ENCODE measurements at regions not wholly inside any gene's neighbourhood (a gene's known extent, or its start where the extent isn't known, plus 50 kb on each side); places are given as distances from the start of the nearest gene placed in this dataset.

DNA sequence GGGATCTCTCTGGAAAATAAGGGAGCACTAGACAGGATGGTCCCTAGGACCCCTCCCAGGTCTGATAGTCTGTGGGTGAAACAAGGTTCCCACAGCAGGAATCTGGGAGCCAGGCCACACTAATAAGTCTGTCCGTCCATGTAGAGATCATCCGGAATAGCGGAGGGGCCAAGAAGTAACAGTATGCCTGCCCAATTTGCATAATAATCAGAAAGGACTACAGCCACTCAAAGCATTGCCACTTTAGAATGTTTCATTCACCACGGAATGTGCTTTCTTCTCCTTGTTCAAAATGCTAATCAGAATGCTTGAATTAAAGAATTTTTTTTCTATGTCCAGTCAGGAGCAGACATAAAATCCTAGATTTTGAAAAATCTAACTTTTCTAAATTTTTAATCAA is 254.9 kb downstream of the ACTL7B start:
- DNase-seq: no peak

DNA sequence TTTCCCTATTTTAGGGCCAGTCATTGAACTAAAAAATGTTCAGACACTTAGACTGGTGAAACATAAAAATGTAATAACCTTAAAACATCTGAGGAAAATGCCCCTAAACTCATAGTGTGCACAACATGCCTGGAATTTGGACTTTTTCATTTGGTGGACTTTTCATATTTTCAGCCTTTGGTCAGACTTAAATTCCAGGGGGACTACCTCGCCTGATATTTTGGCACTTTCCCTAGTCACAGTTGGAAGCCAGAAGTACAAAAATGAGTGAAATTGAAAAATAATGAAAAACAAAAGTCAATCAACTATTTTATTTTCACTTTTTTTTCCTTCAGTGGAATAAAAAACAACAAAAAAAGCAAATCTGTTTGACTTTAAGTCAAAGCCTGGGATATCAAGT is 256.2 kb downstream of the ACTL7B start:
- no peak for DNase-seq

DNA sequence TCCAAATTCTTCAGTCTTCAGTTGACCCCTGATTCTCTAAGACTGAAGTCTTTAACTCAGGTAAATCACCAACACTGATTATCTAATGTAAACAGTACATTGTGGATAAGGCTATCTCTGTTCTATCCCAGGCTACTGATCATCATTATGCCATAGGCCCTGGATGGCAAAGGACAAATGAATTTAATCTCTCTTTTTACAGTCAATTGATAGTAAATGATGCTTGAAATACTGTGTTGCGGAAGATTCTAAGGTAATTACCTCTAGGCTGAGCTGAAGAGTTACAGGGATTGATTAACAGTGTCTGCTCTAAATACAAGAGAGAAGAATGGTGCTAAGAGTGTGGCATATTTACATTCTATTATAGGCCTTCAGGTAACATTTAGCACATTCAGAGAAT is 264.7 kb downstream of the ACTL7B start:
- no peak for DNase-seq

DNA sequence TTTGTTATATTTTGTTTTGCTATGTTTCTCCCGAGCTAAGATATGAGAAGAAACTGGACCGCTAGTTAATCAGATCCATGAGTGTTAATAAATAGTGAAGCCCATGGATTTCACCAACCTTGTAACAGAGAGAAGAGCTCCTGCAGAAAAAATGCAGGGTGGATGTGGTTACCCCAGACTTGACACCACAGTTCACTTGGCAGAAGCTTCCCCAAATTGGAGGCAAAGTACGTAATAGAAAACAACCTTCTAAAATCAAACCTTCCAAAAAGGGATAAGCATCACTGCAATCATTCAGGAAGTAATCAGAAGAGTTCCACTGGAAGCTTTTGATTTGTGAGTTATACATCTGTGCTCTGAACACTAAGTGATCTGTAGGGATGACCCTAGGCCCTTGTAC is 267.5 kb downstream of the ACTL7B start:
- DNase-seq: peak; percentile 41 to 48

DNA sequence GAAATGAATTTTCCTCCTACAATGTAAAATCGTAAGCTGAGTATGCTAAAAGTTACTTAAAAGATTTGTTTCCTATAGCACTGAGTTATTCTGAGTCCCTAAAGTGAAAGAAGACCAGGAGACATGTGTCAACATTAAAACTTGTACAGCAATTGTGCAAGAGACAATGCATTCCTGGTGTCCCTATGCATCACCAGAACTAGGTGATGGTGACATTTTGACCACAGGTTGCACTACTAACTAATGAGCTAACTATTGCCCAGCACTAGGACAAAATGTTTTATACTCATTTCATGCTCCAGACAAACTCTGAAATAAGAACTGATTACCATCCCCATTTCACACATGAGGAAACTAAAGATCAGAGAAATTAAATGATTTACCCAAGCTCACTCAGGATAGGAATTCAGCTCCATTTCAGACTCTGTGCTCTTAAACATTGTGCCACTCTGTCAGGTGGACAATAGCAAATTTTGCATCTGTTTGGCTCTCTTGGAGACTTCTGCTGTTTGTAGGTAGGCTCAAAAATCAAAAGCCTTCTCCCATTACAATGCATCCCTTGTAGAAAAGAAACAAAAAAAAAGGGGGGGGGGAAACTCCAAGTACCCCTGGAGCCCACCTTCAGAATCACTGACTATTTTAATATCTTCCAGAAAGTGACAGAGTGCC is 269.2 kb downstream of the ACTL7B start:
- DNase-seq: no peak

DNA sequence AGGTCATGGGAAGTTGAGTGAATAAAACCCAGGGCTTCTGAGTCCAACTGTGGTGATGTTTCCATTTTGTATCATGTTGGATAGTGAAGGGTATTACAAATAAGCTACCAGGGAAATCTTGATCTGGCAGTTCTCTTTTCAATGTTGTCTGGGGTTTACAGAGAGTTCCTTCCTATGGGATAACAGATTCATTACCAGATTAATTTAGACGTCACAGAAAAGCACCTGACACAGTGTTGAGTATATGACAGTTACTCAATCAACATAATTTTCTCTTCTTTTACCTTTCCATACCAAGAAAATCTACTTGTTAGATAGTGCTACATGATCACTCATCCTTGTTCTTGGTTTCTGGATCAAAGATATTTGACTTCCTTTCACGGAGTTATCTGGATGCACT is 270.9 kb downstream of the ACTL7B start:
- no peak for DNase-seq

DNA sequence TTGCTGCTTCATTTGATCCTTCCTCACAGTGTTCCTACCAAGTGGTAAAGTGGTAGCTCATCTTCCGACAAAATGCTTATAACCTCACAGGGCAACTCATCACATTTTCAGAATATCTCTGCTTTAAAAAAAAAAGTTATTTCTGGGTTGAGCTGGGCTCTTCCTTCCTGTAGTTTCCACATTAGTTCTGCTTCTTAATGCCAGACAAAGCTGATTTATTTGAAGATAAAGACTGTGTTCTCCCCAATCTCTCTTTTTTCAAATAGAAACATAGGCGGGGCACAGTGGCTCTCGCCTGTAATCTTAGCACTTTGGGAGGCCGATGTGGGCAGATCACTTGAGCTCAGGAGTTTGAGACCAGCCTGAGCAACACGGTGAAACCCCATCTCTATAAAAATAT is 273.1 kb downstream of the ACTL7B start:
- peak; percentile 8 to 21 for DNase-seq

DNA sequence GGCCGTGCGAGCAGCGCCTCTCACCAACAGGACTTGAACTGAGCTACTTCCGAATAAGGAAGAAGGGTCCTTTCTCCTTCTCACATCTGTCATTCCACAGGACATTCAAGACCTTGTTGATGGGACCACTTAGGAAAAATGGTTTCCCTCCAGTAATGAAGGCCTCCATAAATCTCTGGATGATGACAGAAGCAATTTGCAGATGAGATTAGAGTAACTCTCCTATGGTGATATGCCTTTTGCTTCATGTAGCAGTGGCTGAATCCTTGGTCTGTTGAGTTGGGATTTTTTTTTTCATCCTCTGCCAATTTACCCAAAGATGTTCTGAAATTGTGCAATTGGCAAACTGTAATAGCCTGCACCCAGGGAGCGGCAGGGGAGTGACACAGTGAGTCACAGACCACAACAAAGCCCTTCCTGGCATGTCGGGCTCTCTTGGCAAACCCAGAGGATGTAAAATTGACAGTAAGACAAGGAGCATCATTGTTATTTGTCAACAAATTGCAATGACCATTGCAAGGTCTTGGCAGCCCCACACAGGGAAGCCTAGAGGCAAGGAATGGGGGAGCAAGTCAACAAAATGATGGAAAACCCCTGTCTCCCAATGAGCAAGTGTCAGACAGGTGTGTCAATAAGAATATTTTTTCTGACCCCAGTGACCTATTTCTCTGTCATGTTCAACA is 275.9 kb downstream of the ACTL7B start:
- no peak for DNase-seq

DNA sequence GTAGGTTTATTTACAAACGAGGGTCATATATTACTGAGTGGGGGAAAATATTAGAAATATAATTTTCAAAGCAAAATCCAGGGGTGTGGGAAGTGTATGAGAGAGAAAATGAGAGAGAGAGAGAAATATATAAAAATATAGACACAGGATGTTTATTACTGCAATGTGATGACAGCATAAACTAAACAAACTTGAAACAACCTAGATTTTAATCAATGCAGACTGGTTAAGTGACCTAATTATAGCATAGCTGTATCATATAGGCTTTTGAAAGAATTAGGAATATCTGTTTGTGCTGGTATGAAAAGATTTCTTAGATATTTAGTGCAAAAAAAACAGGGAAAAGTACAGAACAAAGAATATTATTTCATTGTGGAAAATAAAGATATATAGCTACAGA is 280.5 kb downstream of the ACTL7B start:
- no peak for DNase-seq

DNA sequence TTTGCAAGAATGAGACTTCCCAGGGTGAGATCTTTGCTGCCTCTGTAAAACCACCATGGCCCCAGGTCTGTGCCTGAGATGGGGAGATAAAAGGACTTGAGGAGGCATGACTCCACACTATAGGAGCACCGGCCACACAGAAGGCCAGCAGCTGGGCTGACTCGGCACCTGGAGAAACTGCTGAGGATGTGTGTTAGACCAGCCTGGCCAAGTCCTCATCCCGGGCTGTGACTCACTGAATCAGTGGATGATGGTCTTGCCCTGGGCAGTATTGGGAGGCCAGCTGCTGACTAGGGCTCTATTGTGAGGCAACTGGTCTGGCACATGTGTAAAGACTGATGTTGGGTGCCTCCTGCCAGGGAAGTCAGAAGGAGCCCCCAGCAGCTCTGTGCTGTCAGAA is 286.2 kb downstream of the ACTL7B start:
- no peak for DNase-seq

DNA sequence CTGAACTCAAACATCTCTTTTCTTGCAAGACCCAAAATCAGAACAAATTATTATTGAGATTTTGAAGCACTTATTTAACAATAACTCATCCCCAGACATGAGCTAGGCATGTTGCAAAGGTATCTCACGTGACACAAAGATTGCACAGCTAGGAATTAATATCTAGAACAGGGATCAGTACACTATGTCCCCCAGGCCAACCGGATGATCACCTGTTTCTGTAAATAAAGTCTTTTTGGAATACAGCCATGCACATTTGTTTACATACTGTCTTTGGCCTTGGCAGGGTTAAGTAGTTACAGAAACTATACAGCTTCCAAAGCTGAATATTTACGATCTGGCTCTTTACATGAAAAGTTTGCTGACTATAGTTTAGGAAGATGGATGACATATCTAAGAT is 287.7 kb downstream of the ACTL7B start:
- no peak for DNase-seq

DNA sequence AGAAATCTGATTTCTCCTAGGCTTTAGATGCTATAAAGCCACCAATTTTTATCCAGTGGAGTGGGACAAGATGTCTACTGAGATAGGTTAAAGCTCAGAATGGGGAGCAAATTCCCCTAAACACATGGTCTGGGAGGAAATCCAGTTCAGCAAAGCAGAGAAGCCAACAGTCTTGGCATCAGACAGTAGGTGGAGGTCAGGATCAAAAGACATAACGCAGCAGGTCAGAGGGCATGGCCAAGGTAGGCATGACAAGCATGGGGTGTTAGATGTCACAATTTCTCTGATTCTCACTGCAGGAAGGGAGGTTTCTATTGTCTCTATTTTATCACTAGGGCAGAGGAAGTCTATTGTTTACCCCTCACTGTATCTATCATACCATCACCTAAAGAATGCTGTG is 288.2 kb downstream of the ACTL7B start:
- no peak for DNase-seq

DNA sequence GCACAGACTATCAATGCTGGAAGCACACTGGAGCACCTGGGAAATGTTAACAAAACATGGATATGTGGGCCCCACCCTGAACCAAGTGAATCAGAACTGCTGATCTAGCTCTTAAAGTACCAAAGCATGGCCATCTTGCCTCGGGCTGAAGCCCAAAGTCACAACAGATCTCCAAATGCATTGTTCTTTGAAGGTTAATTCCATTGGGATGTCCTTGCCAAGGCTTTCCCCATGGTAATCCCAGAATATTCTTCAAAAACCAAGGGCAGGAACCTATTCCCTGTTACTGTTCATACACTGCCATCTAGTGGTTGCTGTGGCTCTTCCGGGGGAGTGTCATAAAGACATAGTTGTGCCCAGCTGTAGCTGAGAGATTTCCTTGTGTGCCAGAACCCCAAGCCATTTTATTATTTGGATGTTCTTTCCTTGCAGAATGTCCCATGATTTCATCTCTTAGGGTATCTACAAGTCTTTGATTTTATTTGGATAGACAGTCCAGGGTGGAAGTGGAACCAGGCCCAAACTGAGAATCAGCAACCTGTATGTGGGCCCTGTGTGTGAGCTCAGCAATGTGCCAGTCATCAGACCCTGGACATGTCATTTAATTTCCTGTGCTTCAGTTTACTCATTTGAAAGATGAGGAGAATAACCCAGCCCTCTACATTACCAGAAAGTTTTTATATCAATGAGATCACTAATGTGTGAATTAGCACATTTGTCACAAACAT is 290.0 kb downstream of the ACTL7B start:
- peak; percentile 58 to 77 for DNase-seq

DNA sequence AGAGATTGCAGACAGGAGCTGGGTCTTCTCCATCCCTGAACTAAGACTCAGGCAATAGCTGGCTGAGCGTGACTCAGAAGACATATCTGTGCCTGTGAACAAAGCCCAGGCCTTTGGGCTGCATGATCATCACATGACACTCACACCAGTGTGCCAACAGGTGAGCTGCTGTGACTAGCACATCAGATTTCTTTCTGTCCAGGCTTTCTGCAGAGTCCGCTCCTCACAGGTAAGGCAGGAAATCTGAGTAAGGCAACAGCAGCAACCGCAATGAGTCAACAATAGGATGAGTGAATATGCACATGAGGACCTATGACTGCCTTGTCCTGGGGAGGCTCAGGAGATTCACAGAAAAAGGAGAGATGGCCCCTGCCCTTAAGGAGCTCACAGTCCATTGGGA is 293.6 kb downstream of the ACTL7B start:
- no peak for DNase-seq

DNA sequence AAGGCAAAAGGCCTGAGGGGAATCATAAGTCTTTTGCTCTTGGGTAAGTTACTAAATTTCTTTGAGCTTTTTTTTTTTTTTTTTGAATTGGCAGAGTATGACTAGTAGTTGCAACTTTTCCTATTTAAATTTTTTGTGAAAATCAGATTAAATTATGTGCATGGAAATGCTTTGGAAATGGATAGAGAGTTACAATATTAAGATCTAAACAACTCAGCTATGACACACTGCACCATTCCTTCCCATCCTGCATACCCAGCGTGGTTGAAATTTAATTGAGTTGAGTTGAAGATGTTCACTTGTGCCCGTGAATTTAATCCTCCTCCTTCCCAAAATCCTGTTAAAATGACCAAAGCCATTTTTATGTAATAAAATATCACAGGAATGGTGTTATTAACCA is 296.4 kb downstream of the ACTL7B start:
- DNase-seq: no peak

DNA sequence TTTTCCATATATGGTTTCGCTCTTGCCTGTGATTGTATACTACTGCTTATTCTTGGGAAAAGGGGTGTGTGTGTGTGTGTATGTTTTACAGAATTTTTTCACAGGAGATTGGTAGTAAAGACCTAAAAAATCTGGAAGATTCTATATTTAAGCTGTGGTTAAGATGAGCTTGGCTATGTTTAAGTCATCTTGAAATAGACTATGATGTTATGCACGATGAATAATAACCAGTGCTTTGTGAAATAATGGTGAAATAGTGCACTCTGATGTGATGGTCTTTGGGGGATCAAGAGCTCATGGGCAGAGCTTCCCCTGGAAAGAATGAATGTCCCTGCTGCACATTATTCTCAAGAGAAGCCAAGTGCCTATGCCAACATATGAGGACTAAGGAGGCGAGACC is 301.0 kb downstream of the ACTL7B start:
- no peak for DNase-seq

DNA sequence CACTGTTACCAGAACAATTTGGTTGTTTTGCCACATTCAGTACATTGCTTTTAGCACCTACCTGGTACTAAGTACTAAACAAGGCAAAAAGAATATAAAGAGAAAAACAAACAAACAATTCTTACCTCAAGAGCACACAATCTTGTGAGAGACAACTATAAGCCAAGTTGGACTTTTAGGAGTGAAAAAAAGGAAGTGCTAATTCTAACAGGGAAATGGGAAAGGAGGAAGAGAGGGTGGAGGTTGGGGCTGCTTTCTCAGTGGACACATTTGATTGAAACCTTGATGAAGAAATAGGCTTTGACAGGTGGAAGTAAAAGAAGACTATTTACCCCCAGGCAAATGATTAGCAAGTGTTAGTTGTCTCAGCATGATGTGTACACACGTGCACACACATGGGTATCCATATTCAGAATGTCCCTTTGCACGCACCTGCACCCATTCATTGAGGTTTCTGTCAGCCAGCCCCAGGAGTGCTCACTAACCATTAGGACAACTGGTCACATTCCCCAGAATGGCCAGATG is 302.6 kb downstream of the ACTL7B start:
- DNase-seq: no peak

DNA sequence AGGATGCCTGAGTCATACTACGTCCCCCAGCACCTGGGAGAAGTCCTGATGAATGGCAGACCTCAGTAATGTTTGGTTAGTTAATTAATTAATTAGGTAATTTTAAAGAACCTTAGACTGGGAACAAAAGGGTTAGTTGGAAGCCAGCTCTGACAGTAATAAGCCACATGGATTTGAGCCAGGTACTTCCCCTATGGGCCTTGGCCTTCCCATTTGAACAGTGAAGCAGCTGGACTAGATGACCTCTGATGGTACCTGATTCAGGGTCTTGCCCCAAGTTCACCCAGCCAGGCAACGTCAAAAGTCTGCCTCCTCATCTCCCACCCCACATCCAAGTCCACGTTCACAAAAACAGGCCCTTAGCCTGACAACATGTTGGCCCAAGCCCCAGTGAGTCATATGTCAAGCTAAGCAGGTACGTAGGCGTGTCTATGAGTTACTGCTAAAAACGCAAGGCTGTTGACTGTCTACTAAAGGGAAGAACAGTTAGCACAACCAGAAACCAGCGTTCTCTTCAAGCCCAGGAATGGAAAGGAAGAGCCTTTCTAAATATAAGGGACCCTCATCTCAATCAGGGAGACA is 303.2 kb downstream of the ACTL7B start:
- DNase-seq: no peak

DNA sequence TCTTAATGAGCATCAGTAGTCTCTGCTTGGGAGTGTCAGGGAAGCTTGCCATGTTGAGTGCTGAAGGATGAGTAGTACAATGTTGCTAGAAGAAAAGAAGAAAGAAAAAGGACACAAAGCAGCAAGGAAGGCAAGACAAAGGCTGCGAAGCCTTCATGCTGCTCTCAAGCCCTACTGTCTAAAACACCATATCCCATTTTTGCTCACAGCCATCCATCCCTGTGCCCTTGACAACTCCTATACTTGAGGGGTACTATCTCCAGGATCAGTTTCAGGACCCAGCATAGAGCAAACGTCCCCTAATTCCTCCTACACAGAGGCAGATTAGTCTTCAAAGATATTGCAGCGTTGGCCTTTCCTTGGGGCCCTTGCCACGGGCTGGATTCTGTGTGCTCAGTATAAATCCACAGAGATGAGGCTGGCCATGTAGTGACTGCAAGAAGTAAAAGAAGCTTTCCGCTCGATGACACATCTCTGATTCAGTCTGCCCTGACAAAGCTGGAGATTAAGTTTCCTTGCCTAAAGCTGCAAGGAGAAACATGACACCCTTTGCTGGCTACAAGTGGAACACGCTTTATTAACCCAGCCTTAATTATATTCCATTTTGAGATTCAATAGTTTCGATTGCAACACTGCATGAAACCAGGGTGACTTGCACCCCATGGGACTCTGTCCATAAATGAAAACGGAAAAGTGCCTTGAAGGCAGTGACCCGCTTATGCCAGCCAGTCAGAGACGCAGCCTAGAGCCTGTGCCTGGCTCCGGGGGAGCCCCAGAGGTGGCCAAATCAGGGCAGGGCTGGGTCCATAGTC is 304.6 kb downstream of the ACTL7B start:
- no peak for DNase-seq

DNA sequence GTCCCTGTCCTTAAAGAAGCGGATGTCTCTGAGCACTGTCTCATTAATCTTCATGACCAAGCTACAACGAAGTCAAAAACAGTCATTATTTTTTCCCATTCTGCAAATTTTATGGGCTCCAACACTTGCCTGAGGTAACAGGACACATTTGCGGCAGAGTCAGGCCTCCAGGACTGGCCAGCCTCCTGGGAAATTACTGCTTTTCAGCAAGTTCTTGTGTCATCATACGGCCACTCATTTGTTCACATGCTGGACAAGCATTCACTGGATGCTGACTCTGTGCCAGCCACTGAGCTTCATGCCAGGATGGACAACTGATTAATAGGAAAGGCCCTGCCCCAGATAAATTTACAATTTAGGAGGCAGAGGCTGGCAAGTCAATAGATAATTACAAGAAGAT is 305.7 kb downstream of the ACTL7B start:
- DNase-seq: no peak

DNA sequence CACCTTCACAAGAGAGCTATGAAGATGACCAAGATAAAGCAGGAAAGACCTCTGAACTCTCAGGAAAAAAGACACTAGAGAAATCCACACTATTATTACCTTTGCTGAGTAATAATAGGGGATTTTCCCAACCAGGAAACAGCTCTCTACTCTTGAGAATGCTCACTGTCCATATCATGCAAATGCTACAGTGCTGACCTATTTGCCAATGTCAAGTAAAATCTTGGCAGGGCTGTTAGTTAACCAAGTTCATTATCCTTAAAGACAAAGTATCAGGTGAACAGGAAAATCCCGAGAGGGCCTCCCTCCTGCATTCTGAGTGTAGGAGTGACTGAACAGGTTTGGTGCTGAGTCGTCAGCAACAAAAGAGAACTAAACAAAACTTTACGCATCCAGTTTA is 306.6 kb downstream of the ACTL7B start:
- DNase-seq: no peak

DNA sequence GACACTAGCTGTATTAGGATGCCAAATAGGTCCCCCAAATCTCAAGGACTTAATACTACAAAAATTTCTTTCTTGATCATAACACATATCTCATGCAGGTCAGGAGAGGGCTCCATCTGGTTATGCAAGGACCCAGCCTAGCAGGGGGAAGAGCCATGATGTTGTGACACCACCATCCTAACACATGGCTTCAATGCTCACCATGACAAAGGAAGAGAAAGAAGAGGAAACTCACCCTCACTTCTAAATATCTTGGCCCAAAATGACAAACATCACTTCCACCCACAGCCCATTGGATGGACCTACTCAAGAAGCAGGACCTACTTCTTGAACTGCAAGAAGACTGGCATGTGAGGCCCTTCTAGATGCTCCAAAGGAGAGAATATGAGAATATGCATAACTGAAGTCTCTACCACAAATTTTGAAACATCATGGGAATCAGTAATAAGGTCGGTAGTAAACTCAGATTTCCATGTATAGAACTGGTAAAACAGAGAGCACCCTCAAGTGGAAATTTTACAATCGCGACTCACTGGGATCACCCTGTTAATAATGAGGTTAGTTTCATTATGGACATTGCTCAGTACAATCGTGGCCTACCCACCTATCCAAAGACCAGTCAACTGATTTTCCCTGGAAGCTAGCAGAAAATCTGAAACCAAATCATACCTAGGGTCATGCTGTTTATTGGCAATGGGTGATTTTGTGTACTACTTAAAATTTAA is 308.2 kb downstream of the ACTL7B start:
- no peak for DNase-seq

Data from Kasumi-1 (cell line).